ENCODE measurements at regions not wholly inside any gene's neighbourhood (a gene's known extent, or its start where the extent isn't known, plus 50 kb on each side); places are given as distances from the start of the nearest gene placed in this dataset.

GRCh38 chr9:31608416-31608815 lies 776.0 kb upstream of the ACO1 start:
- Histone ChIP-seq H2BK15ac (ENCODE audit: low read length) (no peak overlapping the region), H4K8ac (ENCODE audit: extremely low read depth, insufficient read depth, low read length) (no peak overlapping the region), H3K56ac (replicated peaks; ENCODE audit: insufficient read length, low read depth, low read length) (no peak overlapping the region), H3K9ac (replicated peaks in 1 of 4; ENCODE audit: extremely low read depth in 1 of 4, low read depth in 3 of 4, low read length in 3 of 4) (no peak overlapping the region), H2BK5ac (ENCODE audit: low read depth, low read length) (no peak overlapping the region), H2AFZ (ENCODE audit: low read length) (no peak overlapping the region), H3K79me2 (ENCODE audit: control insufficient read depth in 1 of 2, insufficient read depth in 2 of 2, low read length in 2 of 2) (no peaks in the 10 kb centered on the region), H3K27me3 (replicated peaks in 1 of 4; ENCODE audit: control insufficient read depth in 3 of 4, extremely low read depth in 1 of 4, insufficient read depth in 3 of 4, low read length in 3 of 4) (no peaks in the 10 kb centered on the region), H3K23ac (ENCODE audit: insufficient read length) (no peak overlapping the region), H4K91ac (replicated peaks; ENCODE audit: insufficient read length, low read length) (no peak overlapping the region), H3K4me1 (replicated peaks in 1 of 4; ENCODE audit: control insufficient read depth in 3 of 4, insufficient read depth in 4 of 4, low read length in 3 of 4) (no peaks in the 10 kb centered on the region), H3K79me1 (ENCODE audit: low read depth, low read length) (no peaks in the 10 kb centered on the region), H2BK20ac (ENCODE audit: low read length) (no peak overlapping the region), H2BK120ac (replicated peaks; ENCODE audit: low read depth, low read length) (no peak overlapping the region), H3K18ac (ENCODE audit: extremely low read depth, low read length) (no peak overlapping the region), H3K4ac (replicated peaks; ENCODE audit: insufficient read length, low read depth, low read length) (no peak overlapping the region), H3K36me3 (ENCODE audit: control insufficient read depth in 2 of 4, insufficient read depth in 4 of 4, low read length in 3 of 4) (no peaks in the 10 kb centered on the region), H3K4me2 (ENCODE audit: insufficient read depth in 1 of 2, low read depth in 2 of 2, low read length in 2 of 2) (no peak overlapping the region), H3K14ac (ENCODE audit: insufficient read length) (no peak overlapping the region), H3K4me3 (ENCODE audit: extremely low read depth in 1 of 4, insufficient read depth in 2 of 4, low read depth in 3 of 4, low read length in 4 of 4) (no peak overlapping the region), H3K9me3 (ENCODE audit: insufficient read depth in 2 of 2, low read depth in 1 of 2, low read length in 1 of 2) (no peaks in the 10 kb centered on the region), H4K5ac (ENCODE audit: insufficient read length, low read depth, low read length) (no peak overlapping the region), H3K23me2 (ENCODE audit: low read depth, low read length) (no peaks in the 10 kb centered on the region; the same call in 1 of the 2 replicates), H2BK12ac (ENCODE audit: low read depth, low read length) (no peak overlapping the region), H4K20me1 (replicated peaks in 1 of 2; ENCODE audit: control insufficient read depth in 1 of 2, insufficient read depth in 2 of 2, low read length in 2 of 2) (no peaks in the 10 kb centered on the region), H2AK5ac (ENCODE audit: low read depth, low read length) (no peak overlapping the region), H3K27ac (ENCODE audit: low read depth, low read length) (no peak overlapping the region)
- POLR2A ChIA-PET (ENCODE audit: partially characterized antibody), result no interaction called here
- FAIRE-seq (no peak), DNase-seq (ENCODE audit: low read depth in 1 of 2, low spot score in 2 of 2) (no peak)
- CTCF ChIA-PET (ENCODE audit: partially characterized antibody), result interaction anchor here (1.0 kb wide), 1 partner anchor 10 kb away, joined by 3 read pairs; no protein-coding TSS in a partner anchor
- no peak for TF ChIP-seq NRF1 (IDR thresholded peaks at IDR 0.05; ENCODE audit: low read depth, low read length)
- no peak for TF ChIP-seq SIN3A (conservative IDR thresholded peaks at IDR 0.05 in 1 of 2, IDR thresholded peaks at IDR 0.05 in 1 of 2; ENCODE audit: low read depth in 1 of 2, low read length in 2 of 2)
- TF ChIP-seq CBX5 (IDR thresholded peaks at IDR 0.05; ENCODE audit: low read depth, low read length), result no peak
- no peak for TF ChIP-seq GTF2F1 (IDR thresholded peaks at IDR 0.05; ENCODE audit: borderline replicate concordance, low read depth, low read length)
- no peak for TF ChIP-seq NANOG (IDR thresholded peaks at IDR 0.05; ENCODE audit: insufficient read depth, low read depth, low read length, poor library complexity, severe bottlenecking)
- TF ChIP-seq YY1 (IDR thresholded peaks at IDR 0.05; ENCODE audit: low read depth, low read length), result no peak
- TF ChIP-seq, protein P1, sequence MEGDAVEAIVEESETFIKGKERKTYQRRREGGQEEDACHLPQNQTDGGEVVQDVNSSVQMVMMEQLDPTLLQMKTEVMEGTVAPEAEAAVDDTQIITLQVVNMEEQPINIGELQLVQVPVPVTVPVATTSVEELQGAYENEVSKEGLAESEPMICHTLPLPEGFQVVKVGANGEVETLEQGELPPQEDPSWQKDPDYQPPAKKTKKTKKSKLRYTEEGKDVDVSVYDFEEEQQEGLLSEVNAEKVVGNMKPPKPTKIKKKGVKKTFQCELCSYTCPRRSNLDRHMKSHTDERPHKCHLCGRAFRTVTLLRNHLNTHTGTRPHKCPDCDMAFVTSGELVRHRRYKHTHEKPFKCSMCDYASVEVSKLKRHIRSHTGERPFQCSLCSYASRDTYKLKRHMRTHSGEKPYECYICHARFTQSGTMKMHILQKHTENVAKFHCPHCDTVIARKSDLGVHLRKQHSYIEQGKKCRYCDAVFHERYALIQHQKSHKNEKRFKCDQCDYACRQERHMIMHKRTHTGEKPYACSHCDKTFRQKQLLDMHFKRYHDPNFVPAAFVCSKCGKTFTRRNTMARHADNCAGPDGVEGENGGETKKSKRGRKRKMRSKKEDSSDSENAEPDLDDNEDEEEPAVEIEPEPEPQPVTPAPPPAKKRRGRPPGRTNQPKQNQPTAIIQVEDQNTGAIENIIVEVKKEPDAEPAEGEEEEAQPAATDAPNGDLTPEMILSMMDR (IDR thresholded peaks at IDR 0.05; ENCODE audit: control extremely low read depth in 1 of 3, insufficient read depth in 1 of 3, low read depth in 1 of 3, low read length in 3 of 3), result no peak
- TF ChIP-seq SUZ12 (IDR thresholded peaks at IDR 0.05; ENCODE audit: low read length), result no peak
- no peak for TF ChIP-seq MAX (IDR thresholded peaks at IDR 0.05)
- TF ChIP-seq SP2 (IDR thresholded peaks at IDR 0.05; ENCODE audit: low read length), result no peak
